Stimulated activated naive CD8-positive, alpha-beta T cell treated with anti-CD3 and anti-CD28 coated beads, Interleukin-15, amount 100 ng/mL, for 72 hours (primary cell): ENCODE measurements at regions not wholly inside any gene's neighbourhood (a gene's known extent, or its start where the extent isn't known, plus 50 kb on each side); places are given as distances from the start of the nearest gene placed in this dataset.

Experiments used
- ATAC-seq: fragments of 150-1000 bp; cut with Tn5 transposase; 2 replicates; pipeline ENCODE4 v1.10.0; 2021; ENCODE audit warnings: mild to moderate bottlenecking, moderate library complexity
- DNase-seq, 2 donors: peaks; one replicate each; pipeline ENCODE4 v3.0.0; 2021 to 2022
- H3K27ac Mint-ChIP-seq, 2 donors: one replicate each; pipeline ENCODE4 v1.8.0; 2022; ENCODE audit warnings: mild to moderate bottlenecking in 2 of 2, mixed read lengths in 2 of 2, moderate library complexity in 2 of 2
- H3K27me3 Mint-ChIP-seq: one replicate; pipeline ENCODE4 v1.8.0; 2022; ENCODE audit warnings: mixed read lengths
- H3K4me1 Mint-ChIP-seq: one replicate; pipeline ENCODE4 v1.8.0; 2022; ENCODE audit warnings: mild to moderate bottlenecking, mixed read lengths
- H3K4me3 Mint-ChIP-seq, 2 donors: one replicate each; pipeline ENCODE4 v1.8.0; 2022; ENCODE audit warnings: mild to moderate bottlenecking in 2 of 2, mixed read lengths in 2 of 2, moderate library complexity in 1 of 2
- H3K9me3 Mint-ChIP-seq, 2 donors: one replicate each; pipeline ENCODE4 v1.8.0; 2022; ENCODE audit warnings: mixed read lengths in 2 of 2

- H3K27me3 Mint-ChIP-seq, result no peaks in the 10 kb centered on the region
- H3K4me1 Mint-ChIP-seq, result peaks cover 5% of the 10 kb centered on the region
- H3K9me3 Mint-ChIP-seq, result peaks cover 5 to 8% of the 10 kb centered on the region in 2 donors
- H3K4me3 Mint-ChIP-seq, result no peak overlapping the region
- H3K27ac Mint-ChIP-seq, result no peak overlapping the region
- ATAC-seq (no peak), DNase-seq (no peak)
These were observed 71.9 kb upstream of the LPP start for GRCh38 chr3:188082031-188082430.

- H3K27ac Mint-ChIP-seq, result peak overlapping the region in 1 of 2 donors; percentile 49
These were observed 71.5 kb upstream of the LPP start for GRCh38 chr3:188082450-188082849.

GRCh38 chr3:188083011-188083410, 70.9 kb upstream of the LPP start:
- Mint-ChIP-seq H3K4me1 (no peaks in the 10 kb centered on the region), H3K27ac (no peak overlapping the region), H3K9me3 (peaks cover 5 to 8% of the 10 kb centered on the region in 2 donors), H3K27me3 (no peaks in the 10 kb centered on the region), H3K4me3 (no peak overlapping the region)
- DNase-seq (no peak), ATAC-seq (no peak)

More at GRCh38 chr3:188082450-188082849, 71.5 kb upstream of the LPP start:
- H3K27me3 Mint-ChIP-seq, result no peaks in the 10 kb centered on the region
- H3K4me1 Mint-ChIP-seq, result peaks cover under 1% of the 10 kb centered on the region
- H3K4me3 Mint-ChIP-seq, result no peak overlapping the region
- ATAC-seq, result no peak
- H3K9me3 Mint-ChIP-seq, result peaks cover 5 to 8% of the 10 kb centered on the region in 2 donors
- DNase-seq, result no peak

GRCh38 chr3:188084752-188085583, 69.0 kb upstream of the LPP start:
- ATAC-seq, result no peak
- H3K27ac Mint-ChIP-seq, result no peak overlapping the region

GRCh38 chr3:188085584-188086560, 68.1 kb upstream of the LPP start:
- H3K9me3 Mint-ChIP-seq, result no peaks in the 10 kb centered on the region
- DNase-seq, result no peak
- no peaks in the 10 kb centered on the region for H3K4me1 Mint-ChIP-seq
- H3K27ac Mint-ChIP-seq, result no peak overlapping the region
- H3K27me3 Mint-ChIP-seq, result no peaks in the 10 kb centered on the region
- no peak for ATAC-seq
- no peak overlapping the region for H3K4me3 Mint-ChIP-seq

More at GRCh38 chr3:188084752-188085583, 69.0 kb upstream of the LPP start:
- peaks cover 5 to 6% of the 10 kb centered on the region in 2 donors for H3K9me3 Mint-ChIP-seq
- H3K27me3 Mint-ChIP-seq, result no peaks in the 10 kb centered on the region
- no peak for DNase-seq
- no peak overlapping the region for H3K4me3 Mint-ChIP-seq
- no peaks in the 10 kb centered on the region for H3K4me1 Mint-ChIP-seq

- Mint-ChIP-seq H3K27ac (peak overlapping the region in 1 of 2 donors; percentile 62), H3K4me3 (no peak overlapping the region), H3K27me3 (no peaks in the 10 kb centered on the region), H3K9me3 (no peaks in the 10 kb centered on the region), H3K4me1 (no peaks in the 10 kb centered on the region)
- DNase-seq (no peak), ATAC-seq (no peak)
These were observed 64.8 kb upstream of the LPP start for GRCh38 chr3:188088948-188089685.

GRCh38 chr3:188090620-188091309, 63.2 kb upstream of the LPP start:
- no peaks in the 10 kb centered on the region for H3K9me3 Mint-ChIP-seq
- no peak overlapping the region for H3K4me3 Mint-ChIP-seq
- DNase-seq (no peak), ATAC-seq (no peak)
- H3K4me1 Mint-ChIP-seq, result no peaks in the 10 kb centered on the region
- H3K27ac Mint-ChIP-seq, result no peak overlapping the region
- H3K27me3 Mint-ChIP-seq, result no peaks in the 10 kb centered on the region

GRCh38 chr3:188091746-188092145, 62.2 kb upstream of the LPP start:
- Mint-ChIP-seq H3K4me3 (no peak overlapping the region), H3K9me3 (no peaks in the 10 kb centered on the region), H3K27ac (no peak overlapping the region), H3K27me3 (no peaks in the 10 kb centered on the region), H3K4me1 (no peaks in the 10 kb centered on the region)
- DNase-seq, result no peak
- no peak for ATAC-seq

GRCh38 chr3:188092648-188093047, 61.3 kb upstream of the LPP start:
- Mint-ChIP-seq H3K4me3 (no peak overlapping the region), H3K27ac (no peak overlapping the region), H3K4me1 (no peaks in the 10 kb centered on the region), H3K27me3 (no peaks in the 10 kb centered on the region), H3K9me3 (no peaks in the 10 kb centered on the region)
- no peak for DNase-seq
- peak; percentile 69 for ATAC-seq

- H3K4me3 Mint-ChIP-seq, result no peak overlapping the region
- no peaks in the 10 kb centered on the region for H3K27me3 Mint-ChIP-seq
- no peak for ATAC-seq
- no peaks in the 10 kb centered on the region for H3K4me1 Mint-ChIP-seq
- no peak for DNase-seq
- peaks cover 0 to 15% of the 10 kb centered on the region in 2 donors for H3K9me3 Mint-ChIP-seq
- no peak overlapping the region for H3K27ac Mint-ChIP-seq
These were observed 58.5 kb upstream of the LPP start for GRCh38 chr3:188095431-188095830.

- Mint-ChIP-seq H3K4me3 (no peak overlapping the region), H3K9me3 (peaks cover 0 to 20% of the 10 kb centered on the region in 2 donors), H3K4me1 (no peaks in the 10 kb centered on the region), H3K27me3 (no peaks in the 10 kb centered on the region), H3K27ac (no peak overlapping the region)
- ATAC-seq (no peak), DNase-seq (no peak)
These were observed 56.2 kb upstream of the LPP start for GRCh38 chr3:188097791-188098190.

- ATAC-seq (no peak), DNase-seq (no peak)
- H3K4me3 Mint-ChIP-seq, result no peak overlapping the region
- no peak overlapping the region for H3K27ac Mint-ChIP-seq
- no peaks in the 10 kb centered on the region for H3K27me3 Mint-ChIP-seq
- peaks cover 0 to 20% of the 10 kb centered on the region in 2 donors for H3K9me3 Mint-ChIP-seq
- H3K4me1 Mint-ChIP-seq, result no peaks in the 10 kb centered on the region
These were observed 54.0 kb upstream of the LPP start for GRCh38 chr3:188099907-188100306.

- H3K27ac Mint-ChIP-seq, result no peak overlapping the region
- peaks cover 16% of the 10 kb centered on the region for H3K27me3 Mint-ChIP-seq
- H3K4me3 Mint-ChIP-seq, result no peak overlapping the region
- H3K9me3 Mint-ChIP-seq, result peaks cover 0 to 20% of the 10 kb centered on the region in 2 donors
- DNase-seq (no peak), ATAC-seq (no peak)
- no peaks in the 10 kb centered on the region for H3K4me1 Mint-ChIP-seq
These were observed 51.0 kb upstream of the LPP start for GRCh38 chr3:188102861-188103547.

GRCh38 chr3:188104050-188104449, 49.9 kb upstream of the LPP start:
- ATAC-seq, result no peak
- Mint-ChIP-seq H3K4me1 (peaks cover 7% of the 10 kb centered on the region), H3K9me3 (peaks cover 0 to 17% of the 10 kb centered on the region in 2 donors)

More at GRCh38 chr3:188104050-188104449, 49.9 kb upstream of the LPP start:
- no peak for DNase-seq
- H3K4me3 Mint-ChIP-seq, result no peak overlapping the region
- no peak overlapping the region for H3K27ac Mint-ChIP-seq
- peaks cover 16% of the 10 kb centered on the region for H3K27me3 Mint-ChIP-seq
